ENCODE measurements at regions not wholly inside any gene's neighbourhood (a gene's known extent, or its start where the extent isn't known, plus 50 kb on each side); places are given as distances from the start of the nearest gene placed in this dataset.

DNA sequence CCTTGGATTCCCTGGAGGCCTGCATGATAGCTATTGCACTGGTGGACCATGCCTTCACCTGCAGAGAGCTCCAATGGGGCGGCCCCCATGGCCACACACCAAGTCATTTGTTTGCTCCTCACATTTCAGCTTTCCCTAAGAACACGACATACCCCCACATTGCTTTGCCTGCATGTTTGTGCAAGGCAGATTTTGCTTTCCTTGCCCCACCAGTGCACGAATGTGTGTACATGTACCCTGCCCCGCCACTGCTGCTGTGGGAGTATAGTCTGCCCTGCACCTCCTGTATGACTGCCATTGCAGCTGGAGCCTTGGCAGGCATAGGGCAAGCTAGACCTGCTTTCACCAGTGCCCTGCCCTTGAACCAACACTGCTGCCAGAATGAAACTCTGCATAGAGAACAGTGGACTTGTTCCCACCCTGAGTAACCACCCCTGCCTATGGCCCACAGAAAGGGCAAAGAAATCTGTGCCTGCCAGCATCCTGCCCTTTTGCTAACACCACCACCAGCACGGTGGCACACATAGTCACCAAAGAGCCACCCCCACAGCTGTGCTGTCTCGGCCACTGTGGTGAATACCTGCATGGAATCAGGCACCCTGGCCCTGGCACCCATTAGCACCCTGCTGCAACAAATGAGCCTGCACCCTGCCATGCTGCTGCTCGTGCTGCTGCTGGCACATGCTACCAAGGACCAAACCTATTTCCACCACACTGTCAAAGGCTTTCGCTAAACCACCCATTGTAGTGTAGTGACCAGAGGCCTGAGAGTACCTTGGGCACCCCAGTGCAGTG, 661.7 kb upstream of the FAM241A start:
- no peak overlapping the region for H3K4me3 ChIP-seq (ENCODE audit: low read length)
- DNase-seq (ENCODE audit: low read depth, low spot score) = no peak

- H3K4me3 ChIP-seq (ENCODE audit: low read length) = no peak overlapping the region
- no peak for DNase-seq (ENCODE audit: low read depth, low spot score)
Observed at GRCh38 chr4:111492496-111492895, 652.8 kb upstream of the FAM241A start.

GRCh38 chr4:111494471-111494870, 650.8 kb upstream of the FAM241A start:
- H3K4me3 ChIP-seq (ENCODE audit: low read length) = no peak overlapping the region
- no peak for DNase-seq (ENCODE audit: low read depth, low spot score)

- no peak overlapping the region for H3K4me3 ChIP-seq (ENCODE audit: low read length)
- DNase-seq (ENCODE audit: low read depth, low spot score) = no peak
Observed at GRCh38 chr4:111494971-111495370, 650.3 kb upstream of the FAM241A start.

GRCh38 chr4:111499291-111499690, 646.0 kb upstream of the FAM241A start:
- DNase-seq (ENCODE audit: low read depth, low spot score) = no peak
- no peak overlapping the region for H3K4me3 ChIP-seq (ENCODE audit: low read length)

- no peak for DNase-seq (ENCODE audit: low read depth, low spot score)
- no peak overlapping the region for H3K4me3 ChIP-seq (ENCODE audit: low read length)
Observed at GRCh38 chr4:111499706-111500105, 645.5 kb upstream of the FAM241A start.

DNA sequence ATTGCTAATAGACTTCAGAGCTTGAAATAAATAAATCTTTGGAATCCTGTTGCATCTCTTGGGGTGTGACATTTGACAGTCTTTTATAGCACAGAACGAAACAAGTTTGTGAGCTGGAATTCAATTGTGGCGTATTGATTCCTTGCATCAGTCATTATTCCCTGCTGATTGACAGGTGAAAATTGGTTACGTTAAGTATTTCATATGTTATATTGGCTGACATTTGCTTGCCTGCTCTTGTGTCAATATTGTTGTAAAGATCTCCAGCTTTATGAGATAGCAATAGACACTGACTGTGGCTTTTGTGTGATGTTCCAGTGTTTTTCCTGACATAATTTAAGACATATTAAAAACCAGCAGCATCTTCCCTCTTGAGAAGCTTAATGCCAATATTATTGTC, 644.4 kb upstream of the FAM241A start:
- H3K4me3 ChIP-seq (ENCODE audit: low read length) = no peak overlapping the region
- DNase-seq (ENCODE audit: low read depth, low spot score) = no peak

DNA sequence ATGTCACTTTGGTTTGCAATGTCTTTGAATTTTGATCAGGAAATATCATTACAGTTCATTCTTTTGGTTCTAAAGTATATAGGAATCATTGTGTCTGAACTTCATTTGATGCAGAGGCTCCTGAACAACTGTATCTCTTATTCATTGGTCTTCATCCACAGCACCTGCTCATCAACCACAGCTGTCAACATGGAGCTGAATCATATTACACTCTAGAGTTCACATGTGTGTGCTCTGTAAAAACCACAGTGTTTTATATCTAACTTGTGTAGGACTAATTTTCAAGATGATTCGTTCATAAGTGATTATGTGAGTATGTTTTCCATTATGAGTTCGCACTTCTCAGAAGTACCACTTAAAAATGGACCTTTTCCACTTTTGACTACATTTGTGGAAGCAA, 643.3 kb upstream of the FAM241A start:
- no peak for DNase-seq (ENCODE audit: low read depth, low spot score)
- H3K4me3 ChIP-seq (ENCODE audit: low read length) = no peak overlapping the region

DNA sequence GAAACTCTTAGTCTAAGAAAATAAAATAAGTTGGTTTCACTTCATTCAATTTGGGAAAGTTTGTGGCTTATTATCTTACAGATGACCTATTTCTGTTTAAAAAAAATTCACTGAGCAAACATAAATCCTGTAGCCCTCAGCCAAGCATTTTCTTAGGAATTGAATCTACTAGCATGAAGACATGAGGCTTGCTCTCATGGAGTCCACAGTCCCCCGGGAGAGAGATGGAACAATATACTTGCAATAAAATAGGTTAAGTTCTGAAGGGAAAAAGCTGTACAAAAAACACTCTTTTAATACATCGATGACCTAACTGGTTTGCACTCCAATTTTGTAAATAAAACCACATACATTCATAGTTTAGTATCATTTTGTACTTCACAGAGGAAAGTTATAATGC, 642.6 kb upstream of the FAM241A start:
- no peak for DNase-seq (ENCODE audit: low read depth, low spot score)
- no peak overlapping the region for H3K4me3 ChIP-seq (ENCODE audit: low read length)

GRCh38 chr4:111506706-111507105, 638.5 kb upstream of the FAM241A start:
- no peak overlapping the region for H3K4me3 ChIP-seq (ENCODE audit: low read length)
- no peak for DNase-seq (ENCODE audit: low read depth, low spot score)

GRCh38 chr4:111510535-111510934, 634.7 kb upstream of the FAM241A start:
- no peak overlapping the region for H3K4me3 ChIP-seq (ENCODE audit: low read length)
- DNase-seq (ENCODE audit: low read depth, low spot score) = no peak

- DNase-seq (ENCODE audit: low read depth, low spot score) = no peak
- no peak overlapping the region for H3K4me3 ChIP-seq (ENCODE audit: low read length)
Observed at GRCh38 chr4:111512081-111512783, 633.0 kb upstream of the FAM241A start.

DNA sequence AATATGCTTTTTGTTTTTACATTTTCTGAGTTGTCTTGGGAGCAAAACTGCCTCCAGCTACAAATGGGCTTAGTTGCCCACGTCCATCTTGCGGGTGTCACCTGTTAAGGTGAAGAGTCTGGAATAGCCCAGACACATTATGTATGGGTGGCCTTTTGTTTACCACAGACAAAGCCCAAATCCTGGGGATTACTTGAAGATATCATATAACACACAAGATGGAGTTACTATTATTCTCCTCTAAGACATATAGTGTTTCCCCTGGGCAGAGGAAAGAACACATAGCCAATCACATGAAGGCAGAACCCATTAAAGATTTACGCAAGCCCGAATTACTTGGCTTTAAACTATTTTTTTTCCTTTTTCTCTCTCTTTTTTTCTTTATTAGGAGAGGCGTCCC, 625.6 kb upstream of the FAM241A start:
- no peak for DNase-seq (ENCODE audit: low read depth, low spot score)
- no peak overlapping the region for H3K4me3 ChIP-seq (ENCODE audit: low read length)

GRCh38 chr4:111530446-111530845, 614.8 kb upstream of the FAM241A start:
- DNase-seq (ENCODE audit: low read depth, low spot score) = no peak
- H3K4me3 ChIP-seq (ENCODE audit: low read length) = no peak overlapping the region

GRCh38 chr4:111535792-111536191, 609.5 kb upstream of the FAM241A start:
- DNase-seq (ENCODE audit: low read depth, low spot score) = no peak
- H3K4me3 ChIP-seq (ENCODE audit: low read length) = no peak overlapping the region

- no peak overlapping the region for H3K4me3 ChIP-seq (ENCODE audit: low read length)
Observed at GRCh38 chr4:111537165-111537564, 608.1 kb upstream of the FAM241A start.

GRCh38 chr4:111537871-111538270, 607.4 kb upstream of the FAM241A start:
- DNase-seq (ENCODE audit: low read depth, low spot score) = no peak
- H3K4me3 ChIP-seq (ENCODE audit: low read length) = no peak overlapping the region

More at GRCh38 chr4:111537165-111537564, 608.1 kb upstream of the FAM241A start:
- DNase-seq (ENCODE audit: low read depth, low spot score) = no peak

DNA sequence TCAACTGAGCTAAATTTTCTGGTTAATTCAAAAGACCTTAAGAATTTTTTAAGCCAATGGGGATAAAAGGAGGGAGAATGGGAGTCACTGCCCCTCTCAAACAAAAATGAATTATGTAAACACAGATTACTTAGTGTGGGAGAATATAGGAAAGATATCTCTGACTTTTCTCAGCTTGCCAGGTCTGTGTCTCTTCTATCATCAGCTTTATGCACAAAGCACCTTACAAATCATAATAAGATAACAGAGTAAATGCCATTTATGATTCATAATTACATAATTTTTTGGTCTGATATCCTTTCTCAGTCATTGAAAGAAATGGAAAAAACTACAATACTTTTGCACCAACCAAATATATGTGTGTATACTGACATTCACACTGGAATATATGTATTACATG, 604.6 kb upstream of the FAM241A start:
- no peak overlapping the region for H3K4me3 ChIP-seq (ENCODE audit: low read length)
- no peak for DNase-seq (ENCODE audit: low read depth, low spot score)

- no peak overlapping the region for H3K4me3 ChIP-seq (ENCODE audit: low read length)
- DNase-seq (ENCODE audit: low read depth, low spot score) = no peak
Observed at GRCh38 chr4:111542056-111542455, 603.2 kb upstream of the FAM241A start.

DNA sequence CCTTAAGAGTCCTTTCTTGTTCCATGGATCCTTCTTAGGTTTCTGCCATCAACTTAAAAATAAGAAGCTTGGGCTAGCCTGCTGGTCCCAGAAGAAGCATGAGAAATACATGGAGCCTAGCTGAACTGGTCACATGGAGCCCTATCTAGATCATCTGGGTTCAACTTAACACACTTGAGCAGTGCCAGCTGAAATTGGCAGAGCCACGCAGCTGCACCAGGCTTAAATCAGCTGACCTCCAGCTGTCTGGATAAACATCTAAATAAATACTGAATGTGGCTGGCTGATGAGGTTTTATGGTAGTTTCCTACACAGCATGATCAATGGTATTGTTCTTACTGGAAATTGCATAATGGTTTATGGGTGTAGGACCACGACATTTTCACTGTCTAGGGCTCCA, 598.4 kb upstream of the FAM241A start:
- no peak for DNase-seq (ENCODE audit: low read depth, low spot score)
- no peak overlapping the region for H3K4me3 ChIP-seq (ENCODE audit: low read length)

Data from Jurkat, Clone E6-1 (cell line).